SH-SY5Y (cell line): ENCODE measurements at regions not wholly inside any gene's neighbourhood (a gene's known extent, or its start where the extent isn't known, plus 50 kb on each side); places are given as distances from the start of the nearest gene placed in this dataset.

Experiments
- GATA2 ChIP-seq: IDR thresholded peaks from 2 replicates; pipeline ENCODE4 v1.6.1; 2011; ENCODE audit warnings: mild to moderate bottlenecking, low read depth, low read length
- GATA3 ChIP-seq: IDR thresholded peaks from 2 replicates; pipeline ENCODE4 v1.6.1; 2011; ENCODE audit warnings: low read depth, mild to moderate bottlenecking, low read length, moderate library complexity

DNA sequence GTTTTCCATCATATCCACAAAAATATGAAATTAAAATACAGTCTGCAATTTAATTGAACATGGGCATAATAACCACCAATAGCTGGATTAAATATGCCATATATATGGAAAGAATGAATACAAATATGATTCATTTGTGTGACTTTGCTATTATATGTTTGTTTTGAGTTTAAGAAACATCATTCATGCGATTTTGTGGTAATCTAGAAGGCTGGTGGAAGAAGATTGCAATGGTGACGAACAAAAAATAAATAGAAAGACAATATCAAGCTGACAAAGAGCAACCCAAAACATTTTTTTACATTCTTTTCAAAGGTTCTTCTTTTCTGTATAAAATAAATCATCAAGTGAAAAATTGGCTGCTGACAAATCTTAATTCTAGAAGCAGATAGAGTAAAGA lies 610.0 kb downstream of the MAT2B start:
- no peak for TF ChIP-seq GATA3
- TF ChIP-seq GATA2, result no peak
